NCI-H748 treated with DMSO at 0.1 percent for 48 hours (cell line): ENCODE measurements at regions not wholly inside any gene's neighbourhood (a gene's known extent, or its start where the extent isn't known, plus 50 kb on each side); places are given as distances from the start of the nearest gene placed in this dataset.
A peak's percentile ranks its signal among the peaks of the same experiment; 100 is the strongest.
"Not testable (repeated sequence)": the region's sequence is repeated elsewhere in the genome, so short reads cannot be mapped to it uniquely, and the experiment has no call there.

ENCODE experiments used
- DNase-seq: peaks from one replicate; lab custom pipeline; 2025; lab: John Stamatoyannopoulos, UW

GRCh38 chr12:97616946-97617345, 154.3 kb downstream of the RMST start:
- no peak for DNase-seq

GRCh38 chr12:97628962-97629361, 166.4 kb downstream of the RMST start:
- no peak for DNase-seq

GRCh38 chr12:97629382-97629781, 166.8 kb downstream of the RMST start:
- no peak for DNase-seq

GRCh38 chr12:97630356-97630755, 167.8 kb downstream of the RMST start:
- no peak for DNase-seq

- no peak for DNase-seq
These were observed 168.3 kb downstream of the RMST start for GRCh38 chr12:97630875-97631274.

GRCh38 chr12:97637770-97638169, 175.2 kb downstream of the RMST start:
- no peak for DNase-seq

GRCh38 chr12:97638739-97639138, 176.1 kb downstream of the RMST start:
- peak; percentile 16 for DNase-seq

GRCh38 chr12:97639702-97640101, 177.1 kb downstream of the RMST start:
- no peak for DNase-seq

- no peak for DNase-seq
These were observed 178.2 kb downstream of the RMST start for GRCh38 chr12:97640826-97641225.

GRCh38 chr12:97642911-97643310, 180.3 kb downstream of the RMST start:
- peak; percentile 30 for DNase-seq

GRCh38 chr12:97643924-97644323, 181.3 kb downstream of the RMST start:
- no peak for DNase-seq

- DNase-seq = no peak
These were observed 183.1 kb downstream of the RMST start for GRCh38 chr12:97645726-97646125.

GRCh38 chr12:97647142-97647541, 184.5 kb downstream of the RMST start:
- DNase-seq = no peak

GRCh38 chr12:97650242-97650641, 187.6 kb downstream of the RMST start:
- DNase-seq = no peak

GRCh38 chr12:97656548-97656947, 193.9 kb downstream of the RMST start:
- DNase-seq = not testable (repeated sequence)

- no peak for DNase-seq
These were observed 196.7 kb downstream of the RMST start for GRCh38 chr12:97659117-97659880.

- no peak for DNase-seq
These were observed 203.7 kb downstream of the RMST start for GRCh38 chr12:97666263-97666662.

GRCh38 chr12:97672870-97673269, 210.3 kb downstream of the RMST start:
- no peak for DNase-seq

GRCh38 chr12:97680751-97681150, 218.1 kb downstream of the RMST start:
- DNase-seq = no peak

GRCh38 chr12:97681612-97682504, 219.3 kb downstream of the RMST start:
- DNase-seq = no peak

- DNase-seq = no peak
These were observed 222.8 kb downstream of the RMST start for GRCh38 chr12:97685360-97685759.

- no peak for DNase-seq
These were observed 239.3 kb downstream of the RMST start for GRCh38 chr12:97701901-97702300.

GRCh38 chr12:97711392-97711791, 248.8 kb downstream of the RMST start:
- DNase-seq = no peak
